DOHH2 (cell line): ENCODE measurements at regions not wholly inside any gene's neighbourhood (a gene's known extent, or its start where the extent isn't known, plus 50 kb on each side); places are given as distances from the start of the nearest gene placed in this dataset.

ENCODE experiments used
- CTCF ChIP-seq: fragments of 200-600 bp; sonication (generic); IDR thresholded peaks from one replicate; pipeline ENCODE4 v1.5.1; 2014; ENCODE audit warnings: antibody characterized with exemption, mild to moderate bottlenecking, low read depth, low read length; ENCODE audit not compliant: poor library complexity, severe bottlenecking
- EZH2phosphoT487 ChIP-seq: fragments of 200-600 bp; sonication (generic); IDR thresholded peaks from 2 replicates; pipeline ENCODE4 v1.6.1; 2017; ENCODE audit warnings: borderline replicate concordance, mild to moderate bottlenecking, antibody characterized with exemption, low read length, moderate library complexity, mixed read lengths

GRCh38 chr7:153090209-153090608, 330.7 kb downstream of the ACTR3B start:
- TF ChIP-seq CTCF (no peak), EZH2phosphoT487 (no peak)
